GM12892 (cell line): ENCODE measurements at regions not wholly inside any gene's neighbourhood (a gene's known extent, or its start where the extent isn't known, plus 50 kb on each side); places are given as distances from the start of the nearest gene placed in this dataset.

Experiments
- POLR2A ChIP-seq: IDR thresholded peaks from 2 replicates; pipeline ENCODE4 v1.6.1; 2011; ENCODE audit warnings: low read depth, low read length, control low read depth
- TAF1 ChIP-seq: IDR thresholded peaks from 2 replicates; pipeline ENCODE4 v1.6.1; 2011; ENCODE audit warnings: low read depth, mild to moderate bottlenecking, control low read depth, low read length, borderline replicate concordance

DNA sequence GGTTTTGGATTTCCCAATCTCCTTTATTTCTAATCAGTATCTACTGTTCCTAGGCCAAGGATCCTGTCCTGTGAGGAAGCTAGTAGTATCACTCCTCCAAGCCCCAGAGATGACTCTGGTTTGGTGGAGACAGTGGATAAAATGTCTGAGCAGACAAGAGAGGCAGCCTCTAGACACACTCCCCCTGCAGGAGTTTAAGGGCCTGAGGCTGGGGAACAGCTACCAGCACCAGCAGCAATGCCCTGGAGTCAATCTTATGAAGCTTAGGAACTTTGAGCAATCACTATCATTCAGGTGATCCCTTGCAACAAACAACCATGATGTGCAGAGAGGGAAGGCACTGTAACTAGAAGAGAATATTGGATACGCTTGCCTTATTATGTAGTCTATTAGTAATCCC lies 384.7 kb upstream of the ID4 start:
- no peak for TF ChIP-seq POLR2A
- no peak for TF ChIP-seq TAF1
